SK-N-SH treated with all-trans-retinoic acid at 6 μM for 48 hours (cell line): ENCODE measurements at regions not wholly inside any gene's neighbourhood (a gene's known extent, or its start where the extent isn't known, plus 50 kb on each side); places are given as distances from the start of the nearest gene placed in this dataset.

Source experiments
- ARNTL ChIP-seq: fragments of 450-650 bp; formaldehyde crosslinking; IDR thresholded peaks from 2 replicates; pipeline ENCODE4 v1.5.0; 2020; ENCODE audit warnings: low read depth, mild to moderate bottlenecking, moderate library complexity, borderline replicate concordance
- RARB ChIP-seq: fragments of 250-450 bp; sonication (Bioruptor Pico); IDR thresholded peaks from 2 replicates; pipeline ENCODE4 v1.8.0; 2021; ENCODE audit warnings: mild to moderate bottlenecking, moderate library complexity
- TSHZ2 ChIP-seq: fragments of 250-450 bp; sonication (Bioruptor Pico); IDR thresholded peaks from 2 replicates; pipeline ENCODE4 v1.5.0; 2020; ENCODE audit warnings: mild to moderate bottlenecking, moderate library complexity
- ZC3H10 ChIP-seq: fragments of 250-450 bp; sonication (Bioruptor Pico); IDR thresholded peaks from 2 replicates; pipeline ENCODE4 v1.5.1; 2021; ENCODE audit warnings: mild to moderate bottlenecking, moderate library complexity
- TF ChIP-seq, protein P1 (sequence below): fragments of 250-450 bp; sonication (Bioruptor Pico); IDR thresholded peaks from 2 replicates; pipeline ENCODE4 v1.8.0; 2021; ENCODE audit warnings: low read depth, mild to moderate bottlenecking, moderate library complexity, borderline replicate concordance
- TF ChIP-seq, protein P2 (sequence below): fragments of 250-450 bp; sonication (Bioruptor Pico); IDR thresholded peaks from 2 replicates; pipeline ENCODE4 v1.8.0; 2020; ENCODE audit warnings: mild to moderate bottlenecking, moderate library complexity, borderline replicate concordance

DNA sequence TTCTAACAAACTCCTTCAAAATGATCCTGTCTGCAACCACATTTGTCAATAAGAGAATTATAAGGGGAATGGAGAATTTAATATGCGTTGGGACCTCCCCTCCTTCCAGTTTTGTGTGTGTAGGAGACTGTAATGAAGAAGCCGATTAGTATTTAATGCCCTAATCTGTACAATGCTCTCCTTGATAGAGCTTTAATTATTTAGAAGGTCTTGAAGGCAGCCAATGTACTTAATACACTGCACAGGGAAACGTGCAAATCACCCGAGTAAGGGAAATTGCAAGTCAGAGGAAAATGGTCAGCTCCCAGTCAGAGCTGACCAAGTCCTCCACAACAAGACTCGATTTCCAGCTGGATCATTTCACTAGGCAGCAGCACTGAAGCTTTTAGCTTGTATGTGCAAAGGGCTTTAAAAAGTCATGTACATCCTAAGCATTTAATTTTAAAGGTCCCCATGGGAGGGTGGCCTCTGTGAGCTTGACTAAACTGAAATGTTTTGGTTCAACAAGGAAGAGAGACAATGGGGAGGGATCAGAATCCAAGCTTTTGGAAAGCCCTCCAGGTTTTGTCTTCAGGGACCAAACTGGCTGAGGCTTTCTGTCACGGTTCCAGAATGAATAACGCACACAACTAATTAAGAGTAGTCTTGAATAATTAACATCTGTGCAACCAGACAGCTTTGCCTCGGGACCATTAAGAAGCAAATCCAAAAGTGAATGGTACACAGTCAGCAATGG, 159.8 kb upstream of the MITF start:
- no peak for TF ChIP-seq ZC3H10 (CRISPR knock-in tag)
- TF ChIP-seq RARB, result no peak
- TF ChIP-seq, protein P1, sequence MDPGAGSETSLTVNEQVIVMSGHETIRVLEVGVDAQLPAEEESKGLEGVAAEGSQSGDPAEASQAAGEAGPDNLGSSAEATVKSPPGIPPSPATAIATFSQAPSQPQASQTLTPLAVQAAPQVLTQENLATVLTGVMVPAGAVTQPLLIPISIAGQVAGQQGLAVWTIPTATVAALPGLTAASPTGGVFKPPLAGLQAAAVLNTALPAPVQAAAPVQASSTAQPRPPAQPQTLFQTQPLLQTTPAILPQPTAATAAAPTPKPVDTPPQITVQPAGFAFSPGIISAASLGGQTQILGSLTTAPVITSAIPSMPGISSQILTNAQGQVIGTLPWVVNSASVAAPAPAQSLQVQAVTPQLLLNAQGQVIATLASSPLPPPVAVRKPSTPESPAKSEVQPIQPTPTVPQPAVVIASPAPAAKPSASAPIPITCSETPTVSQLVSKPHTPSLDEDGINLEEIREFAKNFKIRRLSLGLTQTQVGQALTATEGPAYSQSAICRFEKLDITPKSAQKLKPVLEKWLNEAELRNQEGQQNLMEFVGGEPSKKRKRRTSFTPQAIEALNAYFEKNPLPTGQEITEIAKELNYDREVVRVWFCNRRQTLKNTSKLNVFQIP (CRISPR knock-in tag), result no peak
- no peak for TF ChIP-seq ARNTL
- TF ChIP-seq TSHZ2 (CRISPR knock-in tag), result no peak
- TF ChIP-seq, protein P2, sequence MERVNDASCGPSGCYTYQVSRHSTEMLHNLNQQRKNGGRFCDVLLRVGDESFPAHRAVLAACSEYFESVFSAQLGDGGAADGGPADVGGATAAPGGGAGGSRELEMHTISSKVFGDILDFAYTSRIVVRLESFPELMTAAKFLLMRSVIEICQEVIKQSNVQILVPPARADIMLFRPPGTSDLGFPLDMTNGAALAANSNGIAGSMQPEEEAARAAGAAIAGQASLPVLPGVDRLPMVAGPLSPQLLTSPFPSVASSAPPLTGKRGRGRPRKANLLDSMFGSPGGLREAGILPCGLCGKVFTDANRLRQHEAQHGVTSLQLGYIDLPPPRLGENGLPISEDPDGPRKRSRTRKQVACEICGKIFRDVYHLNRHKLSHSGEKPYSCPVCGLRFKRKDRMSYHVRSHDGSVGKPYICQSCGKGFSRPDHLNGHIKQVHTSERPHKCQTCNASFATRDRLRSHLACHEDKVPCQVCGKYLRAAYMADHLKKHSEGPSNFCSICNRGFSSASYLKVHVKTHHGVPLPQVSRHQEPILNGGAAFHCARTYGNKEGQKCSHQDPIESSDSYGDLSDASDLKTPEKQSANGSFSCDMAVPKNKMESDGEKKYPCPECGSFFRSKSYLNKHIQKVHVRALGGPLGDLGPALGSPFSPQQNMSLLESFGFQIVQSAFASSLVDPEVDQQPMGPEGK, result no peak
